ENCODE measurements at regions not wholly inside any gene's neighbourhood (a gene's known extent, or its start where the extent isn't known, plus 50 kb on each side); places are given as distances from the start of the nearest gene placed in this dataset.

DNA sequence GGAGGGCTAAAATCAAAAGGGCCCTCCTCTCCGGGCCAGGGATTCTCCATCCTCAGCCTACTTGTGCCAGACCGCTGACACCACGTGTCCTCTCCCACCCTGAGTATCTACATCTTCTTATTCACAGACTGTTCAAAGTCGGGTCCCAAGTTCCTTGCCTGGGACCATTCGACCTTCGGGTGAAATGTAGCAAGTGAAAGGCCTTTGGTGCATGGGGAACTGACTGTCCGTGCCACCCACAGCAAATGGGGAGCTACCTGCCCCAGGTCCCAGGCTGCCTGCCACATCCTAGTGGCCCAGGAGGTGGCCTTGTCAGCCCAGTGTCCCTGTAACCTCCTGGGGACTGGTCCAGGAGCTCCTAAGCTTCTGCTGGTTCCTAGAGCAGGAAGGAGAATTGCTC lies 67.3 kb downstream of the RTL6 start:
- peaks cover 8% of the 10 kb centered on the region for H3K4me1 ChIP-seq (ENCODE audit: control insufficient read depth, insufficient read depth, low read length)
- no peaks in the 10 kb centered on the region for H3K9me3 ChIP-seq (ENCODE audit: control insufficient read depth, insufficient read depth, low read length)
- no peak overlapping the region for H3K27ac ChIP-seq (ENCODE audit: low read depth, low read length)
- no peak overlapping the region for H3K9ac ChIP-seq (ENCODE audit: low read depth, low read length)
- no peaks in the 10 kb centered on the region for H3K36me3 ChIP-seq (ENCODE audit: control insufficient read depth, insufficient read depth, low read length)
- no peaks in the 10 kb centered on the region for H3K27me3 ChIP-seq (ENCODE audit: control insufficient read depth, insufficient read depth, low read length)
- no peak overlapping the region for H3K4me3 ChIP-seq (ENCODE audit: low read depth, low read length)

DNA sequence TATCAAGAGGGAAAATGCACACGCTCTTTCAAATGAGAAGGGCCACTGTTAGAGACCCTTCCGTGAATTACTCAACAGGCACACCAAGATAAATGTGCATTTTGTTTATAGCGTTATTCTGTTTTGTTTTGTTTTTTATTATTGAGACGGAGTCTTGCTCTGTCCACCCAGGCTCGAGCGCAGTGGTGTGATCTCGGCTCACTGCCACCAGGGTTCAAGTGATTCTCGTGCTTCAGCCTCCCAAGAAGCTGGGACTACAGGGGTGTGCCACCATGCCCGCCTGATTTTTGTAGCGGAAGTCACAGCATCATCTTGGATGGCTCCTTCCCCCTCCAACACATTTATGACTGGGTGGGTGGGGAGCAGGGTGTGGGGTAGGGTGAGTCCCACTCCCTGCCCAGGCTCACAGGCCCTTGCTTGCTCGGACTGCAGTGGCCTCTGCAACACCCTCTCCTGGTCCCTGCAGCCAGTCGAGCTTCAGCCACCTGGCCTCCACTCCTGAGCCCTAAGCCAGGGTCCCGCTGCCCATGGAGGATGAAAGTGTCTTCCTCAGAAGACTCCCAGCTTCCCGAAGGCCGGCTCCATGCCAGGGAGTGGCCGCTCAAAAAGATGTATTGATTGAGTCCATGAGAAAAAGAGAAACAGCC lies 68.0 kb downstream of the RTL6 start:
- peaks cover 8% of the 10 kb centered on the region for H3K4me1 ChIP-seq (ENCODE audit: control insufficient read depth, insufficient read depth, low read length)
- no peak overlapping the region for H3K4me3 ChIP-seq (ENCODE audit: low read depth, low read length)
- no peaks in the 10 kb centered on the region for H3K9me3 ChIP-seq (ENCODE audit: control insufficient read depth, insufficient read depth, low read length)
- H3K9ac ChIP-seq (ENCODE audit: low read depth, low read length), result no peak overlapping the region
- H3K27me3 ChIP-seq (ENCODE audit: control insufficient read depth, insufficient read depth, low read length), result no peaks in the 10 kb centered on the region
- no peak overlapping the region for H3K27ac ChIP-seq (ENCODE audit: low read depth, low read length)
- H3K36me3 ChIP-seq (ENCODE audit: control insufficient read depth, insufficient read depth, low read length), result no peaks in the 10 kb centered on the region

DNA sequence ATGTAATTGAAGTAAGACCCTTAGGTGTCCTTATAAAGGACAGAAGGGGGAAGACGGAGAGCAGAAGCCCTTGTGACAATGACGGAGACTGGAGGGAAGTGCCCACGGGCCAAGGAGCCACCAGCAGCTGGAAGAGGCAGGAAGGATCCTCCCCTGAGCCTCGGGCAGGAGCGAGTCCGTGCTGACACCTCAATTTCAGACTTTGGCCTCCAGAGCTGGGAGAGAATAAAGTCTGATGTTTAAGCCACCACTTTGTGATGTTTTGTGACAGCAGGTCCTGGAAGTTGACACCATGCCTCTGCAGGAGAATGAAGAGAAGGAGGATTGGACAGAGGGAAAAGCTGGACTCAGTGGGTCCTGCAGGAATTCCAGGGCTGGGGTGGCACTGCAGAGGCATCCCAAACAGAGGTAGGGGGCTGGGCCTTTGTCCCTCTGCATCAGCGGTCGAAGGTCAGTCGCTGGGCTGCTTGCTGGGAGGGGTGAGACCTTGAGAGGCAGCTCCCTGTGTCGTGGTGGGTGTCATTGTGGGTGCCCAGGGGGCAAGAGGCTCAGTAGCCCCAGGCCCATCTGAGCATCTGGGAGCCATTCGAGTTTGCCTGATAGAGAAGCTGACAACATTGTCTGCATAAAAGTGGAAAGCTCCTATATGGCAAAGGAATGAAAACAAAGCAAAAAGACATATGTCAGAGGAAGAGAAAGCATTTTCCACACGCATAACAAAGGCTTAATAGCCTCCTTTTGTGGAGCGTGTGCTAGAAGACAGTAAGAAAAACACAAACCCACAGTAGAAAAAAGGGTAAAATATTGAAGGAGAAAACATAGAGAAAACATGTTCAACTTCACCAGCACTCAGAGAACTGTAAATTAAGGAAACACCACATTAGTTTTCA lies 68.8 kb downstream of the RTL6 start:
- Histone ChIP-seq H3K4me1 (ENCODE audit: control insufficient read depth, insufficient read depth, low read length) (peaks cover 8% of the 10 kb centered on the region), H3K9ac (ENCODE audit: low read depth, low read length) (no peak overlapping the region), H3K9me3 (ENCODE audit: control insufficient read depth, insufficient read depth, low read length) (no peaks in the 10 kb centered on the region), H3K27me3 (ENCODE audit: control insufficient read depth, insufficient read depth, low read length) (no peaks in the 10 kb centered on the region), H3K27ac (ENCODE audit: low read depth, low read length) (no peak overlapping the region), H3K36me3 (ENCODE audit: control insufficient read depth, insufficient read depth, low read length) (no peaks in the 10 kb centered on the region), H3K4me3 (ENCODE audit: low read depth, low read length) (no peak overlapping the region)

DNA sequence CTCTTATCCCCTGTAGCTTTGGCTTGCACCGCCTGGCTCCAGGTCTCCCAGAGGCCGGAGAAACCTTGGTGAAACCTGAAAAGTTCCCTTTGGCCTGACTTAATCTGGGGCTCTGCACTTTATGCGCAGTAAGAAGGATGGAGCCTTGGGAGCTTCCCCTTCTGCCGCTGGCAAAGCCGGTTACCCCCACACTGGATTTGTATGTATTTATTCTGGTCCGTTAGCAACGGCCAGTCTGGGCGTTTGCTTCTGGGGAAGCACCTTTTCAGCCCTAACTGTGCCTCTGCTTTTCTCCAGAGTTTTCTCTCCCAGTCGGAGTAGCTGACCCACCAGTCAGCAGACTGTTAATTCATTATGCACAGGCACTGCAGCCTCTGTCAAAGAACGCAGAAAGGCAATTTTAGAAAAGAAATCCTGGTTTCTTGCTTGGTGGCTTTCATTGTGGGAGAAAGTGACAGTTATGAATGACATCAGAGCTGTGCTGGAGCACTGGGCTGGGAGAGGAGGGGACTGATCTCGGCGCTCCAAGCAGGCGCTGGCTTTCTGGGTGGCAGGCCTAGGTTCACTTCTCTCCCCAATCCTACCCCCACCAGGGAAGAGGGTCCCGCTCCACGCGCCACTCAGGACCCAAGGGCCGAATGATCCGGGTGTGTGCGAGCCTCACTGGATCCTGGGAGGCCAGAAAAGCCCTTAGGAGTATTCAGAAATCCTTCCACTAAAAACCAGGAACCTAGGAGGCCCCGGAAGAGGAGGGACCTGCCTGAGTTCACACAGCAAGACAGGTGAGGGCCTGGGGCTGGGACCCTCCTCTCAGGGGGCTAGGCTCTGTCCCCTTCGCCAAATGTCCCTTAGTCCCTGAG lies 70.2 kb downstream of the RTL6 start:
- Histone ChIP-seq H3K27ac (ENCODE audit: low read depth, low read length) (no peak overlapping the region), H3K9ac (ENCODE audit: low read depth, low read length) (no peak overlapping the region), H3K36me3 (ENCODE audit: control insufficient read depth, insufficient read depth, low read length) (no peaks in the 10 kb centered on the region), H3K9me3 (ENCODE audit: control insufficient read depth, insufficient read depth, low read length) (no peaks in the 10 kb centered on the region), H3K4me1 (ENCODE audit: control insufficient read depth, insufficient read depth, low read length) (peaks cover 8% of the 10 kb centered on the region), H3K27me3 (ENCODE audit: control insufficient read depth, insufficient read depth, low read length) (no peaks in the 10 kb centered on the region), H3K4me3 (ENCODE audit: low read depth, low read length) (no peak overlapping the region)

DNA sequence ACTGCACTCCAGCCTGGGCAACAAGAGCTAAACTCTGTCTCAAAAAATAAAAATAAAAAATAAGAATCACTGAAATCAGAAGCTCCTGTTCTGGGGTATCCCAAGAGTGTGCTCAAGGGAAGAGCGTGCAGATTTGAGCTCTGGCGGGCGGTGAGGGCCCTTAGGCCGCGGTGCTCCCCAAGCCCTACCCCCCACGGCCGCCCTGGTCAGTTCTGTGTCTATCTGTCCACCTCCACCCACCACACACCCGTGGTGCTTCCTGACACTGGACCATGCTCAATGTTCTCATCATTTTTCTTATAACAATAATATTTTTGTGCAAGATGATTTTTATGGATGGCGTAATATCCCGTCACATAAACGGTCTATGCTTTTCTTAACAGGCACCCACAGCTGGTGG lies 71.1 kb downstream of the RTL6 start:
- Histone ChIP-seq H3K36me3 (ENCODE audit: control insufficient read depth, insufficient read depth, low read length) (no peaks in the 10 kb centered on the region), H3K4me3 (ENCODE audit: low read depth, low read length) (no peak overlapping the region), H3K4me1 (ENCODE audit: control insufficient read depth, insufficient read depth, low read length) (peaks cover 8% of the 10 kb centered on the region), H3K9ac (ENCODE audit: low read depth, low read length) (no peak overlapping the region), H3K27ac (ENCODE audit: low read depth, low read length) (no peak overlapping the region), H3K9me3 (ENCODE audit: control insufficient read depth, insufficient read depth, low read length) (no peaks in the 10 kb centered on the region), H3K27me3 (ENCODE audit: control insufficient read depth, insufficient read depth, low read length) (no peaks in the 10 kb centered on the region)

DNA sequence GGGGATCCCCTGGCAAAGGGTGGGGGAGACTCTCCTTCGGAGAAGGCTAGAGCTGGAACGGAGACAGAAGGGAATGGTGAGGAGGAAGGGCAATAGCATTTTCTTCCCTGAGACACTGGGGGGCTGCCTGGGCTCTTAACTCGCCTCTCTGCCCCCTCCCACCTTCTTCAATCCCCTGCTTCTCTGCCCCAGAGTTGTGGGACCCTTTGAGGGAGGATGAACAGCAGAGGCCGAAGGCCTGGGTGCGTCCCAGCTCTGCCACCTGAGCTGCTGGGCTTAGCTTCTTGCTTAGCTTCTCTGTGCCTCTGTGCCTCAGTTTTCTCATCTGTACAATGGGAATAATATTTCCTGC lies 72.4 kb downstream of the RTL6 start:
- Histone ChIP-seq H3K9me3 (ENCODE audit: control insufficient read depth, insufficient read depth, low read length) (no peaks in the 10 kb centered on the region), H3K4me3 (ENCODE audit: low read depth, low read length) (no peak overlapping the region), H3K27ac (ENCODE audit: low read depth, low read length) (no peak overlapping the region), H3K4me1 (ENCODE audit: control insufficient read depth, insufficient read depth, low read length) (peaks cover 11% of the 10 kb centered on the region), H3K27me3 (ENCODE audit: control insufficient read depth, insufficient read depth, low read length) (no peaks in the 10 kb centered on the region), H3K36me3 (ENCODE audit: control insufficient read depth, insufficient read depth, low read length) (no peaks in the 10 kb centered on the region), H3K9ac (ENCODE audit: low read depth, low read length) (no peak overlapping the region)

DNA sequence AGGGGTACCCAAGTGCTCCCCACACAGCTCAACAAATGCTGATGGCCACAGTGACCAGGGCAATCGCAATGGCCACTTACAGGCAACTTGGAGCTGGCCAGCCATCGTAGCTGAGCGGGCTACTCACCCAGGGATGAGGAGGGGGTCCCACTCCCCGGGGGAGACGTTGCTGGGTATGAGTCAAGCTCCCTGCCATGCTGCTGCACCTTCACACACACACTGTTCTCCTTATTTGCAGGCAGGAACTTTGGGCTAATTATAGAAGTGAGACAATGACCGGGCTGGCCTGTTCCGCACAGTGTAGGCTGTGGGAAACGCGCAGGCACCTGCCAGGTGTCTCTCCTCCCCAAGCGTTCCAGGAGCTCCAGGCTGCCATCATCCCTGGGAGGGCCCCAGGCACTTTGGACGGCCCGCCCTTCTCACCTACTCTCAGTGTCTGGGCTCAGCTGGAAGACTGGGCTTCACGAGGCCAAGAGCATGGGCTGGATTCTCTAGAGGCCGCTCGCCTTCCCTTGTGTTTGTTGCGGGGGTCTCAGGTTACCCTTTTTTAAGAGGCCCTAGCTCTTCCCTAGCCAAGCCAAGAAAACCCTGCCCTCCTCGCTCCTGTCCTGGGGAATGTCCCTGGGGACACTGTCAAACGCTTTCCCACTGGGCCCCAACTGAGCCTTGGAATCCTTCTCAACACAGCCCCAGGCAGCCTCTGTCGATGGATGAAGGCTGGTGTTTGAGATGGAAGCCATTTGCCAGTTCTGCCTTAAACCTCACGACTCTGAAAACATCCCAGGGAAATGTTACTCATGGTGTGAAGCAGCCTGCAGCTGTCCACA lies 73.0 kb downstream of the RTL6 start:
- peaks cover 11% of the 10 kb centered on the region for H3K4me1 ChIP-seq (ENCODE audit: control insufficient read depth, insufficient read depth, low read length)
- no peaks in the 10 kb centered on the region for H3K36me3 ChIP-seq (ENCODE audit: control insufficient read depth, insufficient read depth, low read length)
- H3K9ac ChIP-seq (ENCODE audit: low read depth, low read length), result no peak overlapping the region
- H3K27ac ChIP-seq (ENCODE audit: low read depth, low read length), result no peak overlapping the region
- no peaks in the 10 kb centered on the region for H3K9me3 ChIP-seq (ENCODE audit: control insufficient read depth, insufficient read depth, low read length)
- no peaks in the 10 kb centered on the region for H3K27me3 ChIP-seq (ENCODE audit: control insufficient read depth, insufficient read depth, low read length)
- H3K4me3 ChIP-seq (ENCODE audit: low read depth, low read length), result no peak overlapping the region

DNA sequence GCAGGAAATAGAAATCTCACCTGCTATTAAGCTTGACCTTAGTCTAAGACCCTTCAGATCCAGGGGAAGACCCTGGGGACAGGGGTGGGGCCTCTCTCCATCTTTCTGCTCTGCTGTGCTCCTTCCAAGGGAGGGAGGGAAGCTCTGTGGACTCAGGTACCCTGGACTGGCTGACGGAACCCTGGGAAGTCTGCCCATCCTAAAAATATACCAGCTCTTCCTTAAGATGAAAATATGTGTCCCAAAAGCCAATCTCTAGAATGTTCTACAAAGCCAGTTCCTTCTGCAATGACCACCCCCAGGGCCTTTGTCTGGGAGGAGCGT lies 73.7 kb downstream of the RTL6 start:
- H3K36me3 ChIP-seq (ENCODE audit: control insufficient read depth, insufficient read depth, low read length), result no peaks in the 10 kb centered on the region
- H3K27me3 ChIP-seq (ENCODE audit: control insufficient read depth, insufficient read depth, low read length), result no peaks in the 10 kb centered on the region
- H3K27ac ChIP-seq (ENCODE audit: low read depth, low read length), result no peak overlapping the region
- no peaks in the 10 kb centered on the region for H3K9me3 ChIP-seq (ENCODE audit: control insufficient read depth, insufficient read depth, low read length)
- H3K4me1 ChIP-seq (ENCODE audit: control insufficient read depth, insufficient read depth, low read length), result peaks cover 9% of the 10 kb centered on the region
- no peak overlapping the region for H3K9ac ChIP-seq (ENCODE audit: low read depth, low read length)
- no peak overlapping the region for H3K4me3 ChIP-seq (ENCODE audit: low read depth, low read length)

DNA sequence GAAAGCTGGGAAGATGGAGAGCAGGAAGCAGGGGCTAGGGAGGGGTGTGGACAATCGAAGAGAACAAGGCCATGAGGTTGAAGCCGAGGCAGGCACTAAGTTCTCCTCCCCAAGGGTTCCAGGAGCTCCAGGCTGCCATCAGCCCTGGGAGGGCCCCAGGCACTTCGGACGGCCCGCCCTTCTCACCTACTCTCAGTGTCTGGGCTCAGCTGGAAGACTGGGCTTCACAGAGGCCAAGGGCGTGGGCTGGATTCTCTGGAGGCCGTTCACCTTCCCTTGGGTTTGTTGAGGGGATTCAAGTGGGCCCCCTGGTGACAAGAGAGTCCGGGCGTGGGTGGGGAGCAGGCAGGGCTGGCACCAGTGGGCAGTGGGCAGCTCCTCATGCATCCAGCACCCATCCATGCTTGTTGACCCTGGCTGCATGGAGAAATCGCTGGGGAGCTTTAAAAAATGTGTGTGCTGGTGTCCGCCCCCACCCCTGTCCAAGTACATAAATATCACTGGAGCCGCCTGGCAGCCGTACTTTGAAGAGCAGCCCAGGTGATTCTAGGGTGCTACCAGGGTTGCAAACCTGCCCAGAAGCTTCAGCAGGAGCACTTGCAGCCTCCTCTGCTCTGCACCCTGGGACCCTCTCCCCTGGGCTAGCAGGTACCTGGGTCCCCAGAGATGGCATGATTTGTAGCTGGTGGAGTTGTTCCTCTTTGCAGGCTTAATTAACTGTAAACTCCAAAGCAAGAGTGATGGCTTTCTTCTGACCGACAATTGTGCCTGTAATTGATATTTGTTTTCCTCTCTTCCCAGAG lies 74.3 kb downstream of the RTL6 start:
- H3K4me3 ChIP-seq (ENCODE audit: low read depth, low read length), result no peak overlapping the region
- peaks cover 4% of the 10 kb centered on the region; the same call in 1 of the 2 replicates for H3K4me1 ChIP-seq (ENCODE audit: control insufficient read depth, insufficient read depth, low read length)
- no peak overlapping the region for H3K27ac ChIP-seq (ENCODE audit: low read depth, low read length)
- no peaks in the 10 kb centered on the region for H3K36me3 ChIP-seq (ENCODE audit: control insufficient read depth, insufficient read depth, low read length)
- no peak overlapping the region for H3K9ac ChIP-seq (ENCODE audit: low read depth, low read length)
- no peaks in the 10 kb centered on the region for H3K9me3 ChIP-seq (ENCODE audit: control insufficient read depth, insufficient read depth, low read length)
- no peaks in the 10 kb centered on the region for H3K27me3 ChIP-seq (ENCODE audit: control insufficient read depth, insufficient read depth, low read length)
